ENCODE measurements at regions not wholly inside any gene's neighbourhood (a gene's known extent, or its start where the extent isn't known, plus 50 kb on each side); places are given as distances from the start of the nearest gene placed in this dataset.

DNA sequence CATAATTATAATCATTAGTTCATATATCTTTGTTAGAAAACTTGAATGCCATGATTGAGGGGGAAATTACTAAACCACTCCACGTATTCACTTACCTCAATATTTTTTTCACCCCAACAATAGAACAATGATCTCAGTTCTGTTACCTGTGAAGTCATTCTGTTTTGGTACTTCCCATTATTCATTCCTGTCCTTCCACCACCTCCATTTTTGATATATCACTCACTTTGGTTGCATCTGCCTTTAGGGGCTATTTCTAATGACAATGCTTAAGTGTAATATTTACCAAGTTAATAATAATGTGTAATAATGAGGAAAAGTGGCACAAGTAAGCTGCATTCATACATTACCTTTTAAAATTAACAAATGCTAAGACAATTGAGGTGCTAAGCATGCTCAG, 218.4 kb downstream of the SPATA31D1 start:
- no peak for TF ChIP-seq JUN (IDR thresholded peaks at IDR 0.05; ENCODE audit: borderline replicate concordance, low read depth, low read length)
- no peak for TF ChIP-seq JUN (CRISPR knock-in tag; IDR thresholded peaks at IDR 0.05; ENCODE audit: borderline replicate concordance)
- no peak for TF ChIP-seq ZFP30 (CRISPR knock-in tag; IDR thresholded peaks at IDR 0.05; ENCODE audit: borderline replicate concordance)
- no peak for TF ChIP-seq MCM7 (IDR thresholded peaks at IDR 0.05)
- TF ChIP-seq, protein P1, sequence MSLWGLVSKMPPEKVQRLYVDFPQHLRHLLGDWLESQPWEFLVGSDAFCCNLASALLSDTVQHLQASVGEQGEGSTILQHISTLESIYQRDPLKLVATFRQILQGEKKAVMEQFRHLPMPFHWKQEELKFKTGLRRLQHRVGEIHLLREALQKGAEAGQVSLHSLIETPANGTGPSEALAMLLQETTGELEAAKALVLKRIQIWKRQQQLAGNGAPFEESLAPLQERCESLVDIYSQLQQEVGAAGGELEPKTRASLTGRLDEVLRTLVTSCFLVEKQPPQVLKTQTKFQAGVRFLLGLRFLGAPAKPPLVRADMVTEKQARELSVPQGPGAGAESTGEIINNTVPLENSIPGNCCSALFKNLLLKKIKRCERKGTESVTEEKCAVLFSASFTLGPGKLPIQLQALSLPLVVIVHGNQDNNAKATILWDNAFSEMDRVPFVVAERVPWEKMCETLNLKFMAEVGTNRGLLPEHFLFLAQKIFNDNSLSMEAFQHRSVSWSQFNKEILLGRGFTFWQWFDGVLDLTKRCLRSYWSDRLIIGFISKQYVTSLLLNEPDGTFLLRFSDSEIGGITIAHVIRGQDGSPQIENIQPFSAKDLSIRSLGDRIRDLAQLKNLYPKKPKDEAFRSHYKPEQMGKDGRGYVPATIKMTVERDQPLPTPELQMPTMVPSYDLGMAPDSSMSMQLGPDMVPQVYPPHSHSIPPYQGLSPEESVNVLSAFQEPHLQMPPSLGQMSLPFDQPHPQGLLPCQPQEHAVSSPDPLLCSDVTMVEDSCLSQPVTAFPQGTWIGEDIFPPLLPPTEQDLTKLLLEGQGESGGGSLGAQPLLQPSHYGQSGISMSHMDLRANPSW (CRISPR knock-in tag; IDR thresholded peaks at IDR 0.05), result no peak
- TF ChIP-seq HNRNPK (IDR thresholded peaks at IDR 0.05; ENCODE audit: low read depth, low read length, poor library complexity, severe bottlenecking), result no peak
- no peak for TF ChIP-seq ZNF354B (CRISPR knock-in tag; IDR thresholded peaks at IDR 0.05)
- TF ChIP-seq LARP7 (IDR thresholded peaks at IDR 0.05), result no peak
- TF ChIP-seq, protein P2, sequence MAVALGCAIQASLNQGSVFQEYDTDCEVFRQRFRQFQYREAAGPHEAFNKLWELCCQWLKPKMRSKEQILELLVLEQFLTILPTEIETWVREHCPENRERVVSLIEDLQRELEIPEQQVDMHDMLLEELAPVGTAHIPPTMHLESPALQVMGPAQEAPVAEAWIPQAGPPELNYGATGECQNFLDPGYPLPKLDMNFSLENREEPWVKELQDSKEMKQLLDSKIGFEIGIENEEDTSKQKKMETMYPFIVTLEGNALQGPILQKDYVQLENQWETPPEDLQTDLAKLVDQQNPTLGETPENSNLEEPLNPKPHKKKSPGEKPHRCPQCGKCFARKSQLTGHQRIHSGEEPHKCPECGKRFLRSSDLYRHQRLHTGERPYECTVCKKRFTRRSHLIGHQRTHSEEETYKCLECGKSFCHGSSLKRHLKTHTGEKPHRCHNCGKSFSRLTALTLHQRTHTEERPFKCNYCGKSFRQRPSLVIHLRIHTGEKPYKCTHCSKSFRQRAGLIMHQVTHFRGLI (CRISPR knock-in tag; IDR thresholded peaks at IDR 0.05), result no peak
- TF ChIP-seq NFXL1 (CRISPR knock-in tag; IDR thresholded peaks at IDR 0.05), result no peak
- TF ChIP-seq NFE2L1 (tag; IDR thresholded peaks at IDR 0.05; ENCODE audit: borderline replicate concordance, low read depth), result no peak
- TF ChIP-seq, protein P3, sequence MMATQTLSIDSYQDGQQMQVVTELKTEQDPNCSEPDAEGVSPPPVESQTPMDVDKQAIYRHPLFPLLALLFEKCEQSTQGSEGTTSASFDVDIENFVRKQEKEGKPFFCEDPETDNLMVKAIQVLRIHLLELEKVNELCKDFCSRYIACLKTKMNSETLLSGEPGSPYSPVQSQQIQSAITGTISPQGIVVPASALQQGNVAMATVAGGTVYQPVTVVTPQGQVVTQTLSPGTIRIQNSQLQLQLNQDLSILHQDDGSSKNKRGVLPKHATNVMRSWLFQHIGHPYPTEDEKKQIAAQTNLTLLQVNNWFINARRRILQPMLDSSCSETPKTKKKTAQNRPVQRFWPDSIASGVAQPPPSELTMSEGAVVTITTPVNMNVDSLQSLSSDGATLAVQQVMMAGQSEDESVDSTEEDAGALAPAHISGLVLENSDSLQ (IDR thresholded peaks at IDR 0.05), result no peak
- TF ChIP-seq ATF1 (CRISPR knock-in tag; IDR thresholded peaks at IDR 0.05), result no peak
- no peak for TF ChIP-seq ATF1 (tag; IDR thresholded peaks at IDR 0.05)
- TF ChIP-seq, protein P4, sequence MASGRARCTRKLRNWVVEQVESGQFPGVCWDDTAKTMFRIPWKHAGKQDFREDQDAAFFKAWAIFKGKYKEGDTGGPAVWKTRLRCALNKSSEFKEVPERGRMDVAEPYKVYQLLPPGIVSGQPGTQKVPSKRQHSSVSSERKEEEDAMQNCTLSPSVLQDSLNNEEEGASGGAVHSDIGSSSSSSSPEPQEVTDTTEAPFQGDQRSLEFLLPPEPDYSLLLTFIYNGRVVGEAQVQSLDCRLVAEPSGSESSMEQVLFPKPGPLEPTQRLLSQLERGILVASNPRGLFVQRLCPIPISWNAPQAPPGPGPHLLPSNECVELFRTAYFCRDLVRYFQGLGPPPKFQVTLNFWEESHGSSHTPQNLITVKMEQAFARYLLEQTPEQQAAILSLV (tag; IDR thresholded peaks at IDR 0.05), result no peak
- Histone ChIP-seq H4K20me1 (replicated peaks; ENCODE audit: control insufficient read depth, insufficient read depth, low read length) (no peaks in the 10 kb centered on the region), H3K79me2 (ENCODE audit: control insufficient read depth, insufficient read depth, low read length) (no peaks in the 10 kb centered on the region), H3K4me1 (replicated peaks in 1 of 2; ENCODE audit: control insufficient read depth in 2 of 2, insufficient read depth in 2 of 2, low read length in 2 of 2) (no peaks in the 10 kb centered on the region), H3K4me3 (no peak overlapping the region), H3K4me2 (ENCODE audit: insufficient read depth, low read length) (no peak overlapping the region), H3K36me3 (ENCODE audit: control insufficient read depth, insufficient read depth, low read length) (no peaks in the 10 kb centered on the region), H3K9me3 (replicated peaks; ENCODE audit: control insufficient read depth, insufficient read depth, low read depth, low read length) (no peaks in the 10 kb centered on the region), H3K9ac (ENCODE audit: insufficient read depth in 1 of 2, low read depth in 2 of 2, low read length in 2 of 2) (no peak overlapping the region), H3K27ac (ENCODE audit: extremely low read depth, low read depth, low read length) (no peak overlapping the region), H2AFZ (ENCODE audit: low read depth, low read length) (no peak overlapping the region), H3K27me3 (ENCODE audit: control insufficient read depth in 2 of 2, insufficient read depth in 2 of 2, low read length in 2 of 2) (no peaks in the 10 kb centered on the region), H3K9me1 (ENCODE audit: control insufficient read depth, insufficient read depth, low read length) (no peaks in the 10 kb centered on the region)
- FAIRE-seq (no peak), ATAC-seq (no peak), DNase-seq (ENCODE audit: extremely low read depth in 1 of 4, low spot score in 3 of 4) (no peak)
- 0% methylated on average over 1 of the region's 1 CpG for WGBS (ENCODE audit: insufficient coverage, low coverage, missing lambda C conversion rate)
- no TSS peak for BruUV-seq (replicated peaks)
- ChIA-PET POLR2A (no interaction called here), CTCF (ENCODE audit: low intra/inter-chr PET ratio) (no interaction called here)
- intact Hi-C loops (cut with micrococcal nuclease) (no loop called here), in situ Hi-C loops (cut with MboI) (no loop called here)

Data from K562 (cell line).